ENCODE measurements at regions not wholly inside any gene's neighbourhood (a gene's known extent, or its start where the extent isn't known, plus 50 kb on each side); places are given as distances from the start of the nearest gene placed in this dataset.

DNA sequence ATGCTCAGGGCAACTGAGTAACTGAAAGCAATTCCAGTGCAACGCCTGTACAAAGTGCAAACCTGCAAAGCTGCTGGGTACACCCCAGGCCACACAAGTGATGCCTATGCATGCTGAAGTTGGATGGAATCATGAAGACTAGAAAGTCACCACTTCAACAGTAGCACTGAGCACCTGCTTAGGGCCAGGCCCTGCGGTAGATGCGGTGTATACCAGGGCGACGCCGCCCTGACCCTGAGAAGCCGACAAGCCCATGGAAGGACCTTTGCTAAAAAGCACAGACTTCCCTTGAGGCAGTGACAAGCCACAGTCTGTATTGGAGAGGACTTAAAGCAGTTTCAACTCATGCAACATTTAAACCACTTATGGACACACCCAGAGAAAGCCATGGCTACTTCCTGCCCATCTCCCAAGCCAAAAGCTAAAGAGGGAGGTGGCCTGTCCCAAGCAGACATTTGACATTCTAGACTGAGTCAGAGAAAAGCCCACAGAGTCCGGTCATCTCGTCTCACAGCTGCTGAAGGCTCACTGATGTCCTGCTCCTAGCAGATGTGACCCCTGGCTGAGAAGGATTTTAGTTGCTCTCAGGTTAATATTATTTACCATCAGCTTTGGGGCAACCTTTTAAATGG, 843.9 kb upstream of the TMEM132C start:
- no peak for TF ChIP-seq CTCF (IDR thresholded peaks at IDR 0.05; ENCODE audit: low read depth, low read length)
- H3K36me3 ChIP-seq = no peaks in the 10 kb centered on the region
- no peak overlapping the region for H3K4me3 ChIP-seq
- H3K4me1 ChIP-seq (ENCODE audit: low read depth) = no peaks in the 10 kb centered on the region
- DNase-seq (ENCODE audit: low read depth in 1 of 2, low spot score in 1 of 2) = no peak
- H3K27me3 ChIP-seq = no peaks in the 10 kb centered on the region
- no peak overlapping the region for H3K27ac ChIP-seq
- H3K9me3 ChIP-seq (ENCODE audit: low read depth) = no peaks in the 10 kb centered on the region

DNA sequence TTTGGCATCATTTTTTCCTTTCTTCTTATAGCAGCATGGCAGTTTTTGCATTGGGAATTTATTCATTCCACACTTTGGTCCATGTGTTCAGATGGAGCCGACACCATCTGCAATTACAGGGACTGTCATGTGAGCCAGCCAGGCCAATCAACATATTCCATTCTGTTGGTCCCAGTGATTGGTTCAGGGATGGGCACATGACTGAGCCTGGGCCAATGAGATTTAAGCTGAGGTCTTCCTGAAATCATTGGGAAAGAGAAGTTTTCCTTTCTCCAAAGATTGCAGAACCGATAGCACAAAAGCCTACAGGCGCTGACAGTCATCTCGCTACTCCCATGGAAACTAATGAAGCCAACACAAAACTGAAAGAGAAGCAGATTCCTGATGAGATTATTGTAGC, 841.5 kb upstream of the TMEM132C start:
- H3K27me3 ChIP-seq = no peaks in the 10 kb centered on the region
- H3K4me3 ChIP-seq = no peak overlapping the region
- H3K9me3 ChIP-seq (ENCODE audit: low read depth) = no peaks in the 10 kb centered on the region
- H3K36me3 ChIP-seq = no peaks in the 10 kb centered on the region
- no peak for TF ChIP-seq CTCF (IDR thresholded peaks at IDR 0.05; ENCODE audit: low read depth, low read length)
- DNase-seq (ENCODE audit: low read depth in 1 of 2, low spot score in 1 of 2) = no peak
- no peak overlapping the region for H3K27ac ChIP-seq
- H3K4me1 ChIP-seq (ENCODE audit: low read depth) = no peaks in the 10 kb centered on the region

GRCh38 chr12:127428420-127428819, 838.5 kb upstream of the TMEM132C start:
- no peaks in the 10 kb centered on the region for H3K9me3 ChIP-seq (ENCODE audit: low read depth)
- H3K4me1 ChIP-seq (ENCODE audit: low read depth) = no peaks in the 10 kb centered on the region
- no peak for DNase-seq (ENCODE audit: low read depth in 1 of 2, low spot score in 1 of 2)
- no peaks in the 10 kb centered on the region for H3K36me3 ChIP-seq
- no peak overlapping the region for H3K4me3 ChIP-seq
- no peak overlapping the region for H3K27ac ChIP-seq
- H3K27me3 ChIP-seq = no peaks in the 10 kb centered on the region
- TF ChIP-seq CTCF (IDR thresholded peaks at IDR 0.05; ENCODE audit: low read depth, low read length) = no peak

DNA sequence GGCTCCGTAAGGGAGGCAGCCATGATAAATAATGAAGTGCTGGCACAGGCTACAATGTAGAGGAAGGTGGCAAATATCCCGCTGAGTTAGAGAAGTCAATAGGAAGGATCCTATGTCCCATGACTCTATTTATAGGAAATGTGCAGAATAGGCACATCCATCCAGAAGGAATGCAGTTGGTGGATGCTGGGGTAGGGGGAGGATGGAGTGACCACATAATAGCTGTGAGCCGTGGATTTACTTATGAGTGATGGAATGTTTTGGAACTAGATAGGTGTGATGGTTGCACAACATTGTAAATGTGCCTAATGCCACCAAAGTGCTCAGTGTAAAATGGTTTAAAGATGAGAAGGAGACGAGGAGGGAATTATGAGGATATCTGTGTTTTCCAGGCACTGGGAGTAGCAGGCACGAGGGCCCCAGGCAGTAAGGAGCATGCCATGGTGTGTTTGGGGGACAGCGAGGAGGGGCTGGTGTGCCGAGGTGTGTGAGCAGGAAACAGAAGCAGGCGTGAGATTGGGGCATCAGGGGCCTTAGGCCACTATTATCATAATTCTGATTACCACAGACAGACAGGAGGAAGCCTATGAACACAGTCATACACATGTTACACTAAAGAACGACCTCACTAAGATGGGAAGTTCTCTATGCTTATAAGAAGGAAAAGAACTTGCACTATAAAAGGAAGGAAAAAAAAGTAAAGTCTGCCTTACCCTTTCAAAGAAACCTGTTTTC, 837.3 kb upstream of the TMEM132C start:
- no peak for DNase-seq (ENCODE audit: low read depth in 1 of 2, low spot score in 1 of 2)

DNA sequence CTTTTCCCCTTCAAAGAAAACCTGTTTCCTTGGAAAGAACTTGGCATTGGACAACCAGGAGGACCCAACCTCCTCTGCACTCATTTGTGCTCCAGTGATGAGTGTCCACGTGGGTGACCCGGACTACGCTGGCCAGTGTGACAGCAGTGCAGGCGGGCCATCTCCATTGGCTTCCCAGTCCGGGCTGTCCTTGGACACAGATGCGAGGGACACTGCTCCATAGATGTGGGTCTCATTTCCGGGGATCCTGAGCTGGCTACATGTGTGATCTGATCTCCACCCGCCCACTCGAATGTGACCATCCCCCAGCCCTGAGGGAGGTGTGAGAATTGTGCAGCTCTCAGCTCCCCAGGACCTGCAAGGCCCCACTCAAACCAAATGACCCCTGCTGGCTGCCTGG, 836.6 kb upstream of the TMEM132C start:
- DNase-seq (ENCODE audit: low read depth in 1 of 2, low spot score in 1 of 2) = no peak
- no peaks in the 10 kb centered on the region for H3K4me1 ChIP-seq (ENCODE audit: low read depth)
- H3K27me3 ChIP-seq = no peaks in the 10 kb centered on the region
- no peak overlapping the region for H3K4me3 ChIP-seq
- no peaks in the 10 kb centered on the region for H3K9me3 ChIP-seq (ENCODE audit: low read depth)
- H3K36me3 ChIP-seq = no peaks in the 10 kb centered on the region
- no peak for TF ChIP-seq CTCF (IDR thresholded peaks at IDR 0.05; ENCODE audit: low read depth, low read length)
- H3K27ac ChIP-seq = no peak overlapping the region

More for the DNA sequence above, 837.3 kb upstream of the TMEM132C start:
- H3K9me3 ChIP-seq (ENCODE audit: low read depth) = no peaks in the 10 kb centered on the region
- no peaks in the 10 kb centered on the region for H3K36me3 ChIP-seq
- H3K4me3 ChIP-seq = no peak overlapping the region
- no peak overlapping the region for H3K27ac ChIP-seq
- no peaks in the 10 kb centered on the region for H3K27me3 ChIP-seq
- no peaks in the 10 kb centered on the region for H3K4me1 ChIP-seq (ENCODE audit: low read depth)
- no peak for TF ChIP-seq CTCF (IDR thresholded peaks at IDR 0.05; ENCODE audit: low read depth, low read length)
